ENCODE measurements at regions not wholly inside any gene's neighbourhood (a gene's known extent, or its start where the extent isn't known, plus 50 kb on each side); places are given as distances from the start of the nearest gene placed in this dataset.

DNA sequence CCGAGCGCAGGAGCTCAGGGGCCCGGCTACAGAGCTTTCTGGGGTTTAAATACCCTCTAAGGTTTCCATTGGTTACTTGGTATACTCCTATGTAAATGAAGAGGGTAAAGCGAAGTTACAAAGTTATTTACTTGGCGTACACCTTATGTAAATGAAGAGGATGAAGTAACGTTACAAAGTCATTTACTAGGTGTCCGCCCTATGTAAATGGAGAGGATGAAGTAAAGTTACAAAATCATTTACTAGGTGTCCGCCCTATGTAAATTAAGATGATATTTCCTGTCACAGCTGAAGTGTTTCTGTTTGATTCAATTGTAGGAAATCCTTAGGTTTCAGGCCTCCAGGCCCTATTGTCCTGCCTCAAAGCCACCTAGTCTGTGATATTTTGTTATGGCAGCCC lies 358.2 kb downstream of the MTRR start:
- Histone ChIP-seq H3K36me3 (no peaks in the 10 kb centered on the region), H3K4me1 (peaks cover 0 to 3% (median 0%) of the 10 kb centered on the region in 4 donors), H3K27ac (no peak overlapping the region), H3K4me3 (no peak overlapping the region), H3K27me3 (no peaks in the 10 kb centered on the region), H3K9me3 (no peaks in the 10 kb centered on the region)
- DNase-seq = no peak
- TF ChIP-seq, protein P1, sequence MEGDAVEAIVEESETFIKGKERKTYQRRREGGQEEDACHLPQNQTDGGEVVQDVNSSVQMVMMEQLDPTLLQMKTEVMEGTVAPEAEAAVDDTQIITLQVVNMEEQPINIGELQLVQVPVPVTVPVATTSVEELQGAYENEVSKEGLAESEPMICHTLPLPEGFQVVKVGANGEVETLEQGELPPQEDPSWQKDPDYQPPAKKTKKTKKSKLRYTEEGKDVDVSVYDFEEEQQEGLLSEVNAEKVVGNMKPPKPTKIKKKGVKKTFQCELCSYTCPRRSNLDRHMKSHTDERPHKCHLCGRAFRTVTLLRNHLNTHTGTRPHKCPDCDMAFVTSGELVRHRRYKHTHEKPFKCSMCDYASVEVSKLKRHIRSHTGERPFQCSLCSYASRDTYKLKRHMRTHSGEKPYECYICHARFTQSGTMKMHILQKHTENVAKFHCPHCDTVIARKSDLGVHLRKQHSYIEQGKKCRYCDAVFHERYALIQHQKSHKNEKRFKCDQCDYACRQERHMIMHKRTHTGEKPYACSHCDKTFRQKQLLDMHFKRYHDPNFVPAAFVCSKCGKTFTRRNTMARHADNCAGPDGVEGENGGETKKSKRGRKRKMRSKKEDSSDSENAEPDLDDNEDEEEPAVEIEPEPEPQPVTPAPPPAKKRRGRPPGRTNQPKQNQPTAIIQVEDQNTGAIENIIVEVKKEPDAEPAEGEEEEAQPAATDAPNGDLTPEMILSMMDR (IDR thresholded peaks at IDR 0.05) = no peak
- intact Hi-C loops (cut with DNase I; ENCODE audit: low total_unique reads) = no loop called here

DNA sequence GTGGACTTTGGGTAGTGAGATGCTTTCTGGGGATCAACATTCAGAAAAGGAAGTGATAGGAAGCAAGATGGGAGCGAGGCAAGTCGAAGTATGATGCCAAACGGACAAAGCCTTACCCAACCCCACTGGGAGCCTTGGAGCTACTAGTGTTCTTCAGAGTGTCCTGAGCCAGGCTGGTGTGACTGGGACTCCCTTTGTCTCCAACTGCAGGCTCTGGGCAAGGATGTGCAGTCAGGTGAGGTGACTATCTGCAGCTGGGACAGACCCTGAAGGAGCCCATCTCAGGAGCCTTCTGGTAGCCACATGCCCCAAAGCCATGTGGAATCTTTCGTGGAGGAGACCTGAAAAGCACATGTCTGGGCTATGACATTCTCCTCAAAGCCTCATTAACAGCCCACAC lies 360.6 kb downstream of the MTRR start:
- intact Hi-C loops (cut with DNase I; ENCODE audit: low total_unique reads) = no loop called here
- no peak for DNase-seq
- no peak overlapping the region for H3K27ac ChIP-seq
- TF ChIP-seq, protein P1 (IDR thresholded peaks at IDR 0.05) = no peak
- H3K4me1 ChIP-seq = peaks cover 0 to 3% (median 0%) of the 10 kb centered on the region in 4 donors
- no peaks in the 10 kb centered on the region for H3K36me3 ChIP-seq
- no peaks in the 10 kb centered on the region for H3K9me3 ChIP-seq
- no peaks in the 10 kb centered on the region for H3K27me3 ChIP-seq
- H3K4me3 ChIP-seq = no peak overlapping the region

DNA sequence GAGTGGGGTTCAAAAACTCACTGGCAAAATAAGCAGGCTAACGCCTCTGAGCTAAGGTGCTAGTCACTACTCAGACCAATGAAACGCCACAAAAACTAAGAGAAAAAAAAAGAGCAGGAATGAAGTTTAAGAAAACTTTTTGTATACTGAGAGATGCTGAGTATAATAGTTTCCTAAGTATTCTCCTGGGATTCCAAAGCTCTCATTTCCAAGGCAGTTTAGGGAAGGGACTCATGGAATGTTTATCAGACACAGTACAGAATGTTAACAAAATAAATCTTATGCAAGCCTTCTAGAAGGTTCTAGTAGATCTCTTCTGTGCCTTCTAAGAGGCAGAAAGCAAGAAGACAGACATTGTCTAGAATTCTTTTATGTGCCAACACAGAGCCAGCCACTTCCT lies 361.9 kb downstream of the MTRR start:
- Histone ChIP-seq H3K27me3 (no peaks in the 10 kb centered on the region), H3K4me3 (no peak overlapping the region), H3K4me1 (peaks cover 0 to 3% (median 0%) of the 10 kb centered on the region in 4 donors), H3K27ac (no peak overlapping the region), H3K36me3 (no peaks in the 10 kb centered on the region), H3K9me3 (no peaks in the 10 kb centered on the region)
- no peak for DNase-seq
- intact Hi-C loops (cut with DNase I; ENCODE audit: low total_unique reads) = no loop called here
- TF ChIP-seq, protein P1 (IDR thresholded peaks at IDR 0.05) = no peak

DNA sequence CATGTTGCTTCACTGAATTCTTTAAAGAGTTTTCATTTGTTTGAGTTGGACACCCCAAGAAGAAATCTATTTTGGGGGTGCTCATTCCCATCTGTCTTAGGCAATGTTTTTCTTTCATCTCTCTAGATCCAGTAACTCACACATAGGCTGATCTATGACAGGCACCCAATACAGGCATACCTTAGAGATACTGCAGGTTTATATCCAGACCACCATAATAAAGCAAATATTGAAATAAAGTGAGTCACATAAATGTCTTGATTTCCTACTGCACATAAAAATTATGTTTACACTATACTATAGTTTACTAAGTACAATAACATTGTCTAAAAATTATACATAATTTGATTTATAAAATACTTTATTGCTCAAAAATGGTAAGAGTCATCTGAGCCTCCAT lies 364.5 kb downstream of the MTRR start:
- H3K4me3 ChIP-seq = no peak overlapping the region
- no peaks in the 10 kb centered on the region for H3K27me3 ChIP-seq
- no peak overlapping the region for H3K27ac ChIP-seq
- peaks cover 0 to 3% (median 0%) of the 10 kb centered on the region in 4 donors for H3K4me1 ChIP-seq
- H3K36me3 ChIP-seq = no peaks in the 10 kb centered on the region
- no peak for DNase-seq
- TF ChIP-seq, protein P1 (IDR thresholded peaks at IDR 0.05) = no peak
- intact Hi-C loops (cut with DNase I; ENCODE audit: low total_unique reads) = no loop called here
- H3K9me3 ChIP-seq = no peaks in the 10 kb centered on the region

DNA sequence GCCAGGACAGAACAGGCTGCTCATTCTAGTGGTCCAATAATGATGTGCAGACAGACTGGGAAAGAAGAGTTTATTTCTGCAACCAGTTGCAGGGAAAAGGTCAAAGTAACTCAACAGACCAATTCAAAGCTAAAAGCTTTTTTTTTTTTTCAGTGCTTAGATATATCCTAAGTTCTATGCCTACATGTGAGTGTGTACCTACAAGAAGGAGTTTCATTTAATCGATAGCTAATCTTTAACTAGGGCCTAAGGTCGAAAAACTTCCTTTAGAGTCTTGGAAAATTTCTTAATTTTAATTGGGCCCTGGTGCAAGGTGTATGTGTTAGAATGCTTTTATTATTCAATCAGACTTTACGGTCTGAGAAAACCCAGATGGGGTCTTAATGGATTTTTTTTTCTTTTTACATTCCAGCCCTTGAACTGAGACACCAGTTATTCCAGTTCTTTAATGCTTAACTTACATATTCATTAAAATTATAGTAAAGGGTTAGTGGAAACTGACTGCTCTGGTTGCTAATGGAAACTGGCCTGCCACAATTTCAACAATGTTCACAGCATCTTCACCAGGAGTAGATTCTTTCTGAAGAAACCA lies 365.3 kb downstream of the MTRR start:
- Histone ChIP-seq H3K4me3 (no peak overlapping the region), H3K27ac (no peak overlapping the region), H3K9me3 (no peaks in the 10 kb centered on the region), H3K27me3 (no peaks in the 10 kb centered on the region), H3K4me1 (peaks cover 0 to 3% (median 0%) of the 10 kb centered on the region in 4 donors), H3K36me3 (no peaks in the 10 kb centered on the region)
- DNase-seq = no peak
- intact Hi-C loops (cut with DNase I; ENCODE audit: low total_unique reads) = no loop called here
- TF ChIP-seq, protein P1 (IDR thresholded peaks at IDR 0.05) = no peak

DNA sequence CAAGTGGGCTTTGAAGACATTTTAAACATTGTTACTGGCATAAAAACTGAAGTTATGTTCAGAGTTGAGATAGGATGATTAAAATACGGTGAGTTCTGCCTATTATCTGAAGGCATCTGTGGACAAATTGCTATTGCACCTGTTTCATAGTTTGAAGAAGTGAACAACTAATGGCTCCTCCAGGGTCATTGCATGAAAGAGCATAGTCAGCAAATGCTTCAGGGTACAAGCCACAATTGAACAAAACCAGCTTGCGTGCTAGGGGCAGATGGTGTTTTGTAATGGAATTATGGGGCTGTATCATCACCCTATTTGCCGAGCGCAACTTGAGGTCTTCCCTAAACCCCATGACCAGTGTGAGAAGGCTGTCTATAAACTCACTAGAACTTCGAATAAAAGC lies 369.1 kb downstream of the MTRR start:
- Histone ChIP-seq H3K27me3 (no peaks in the 10 kb centered on the region), H3K9me3 (no peaks in the 10 kb centered on the region), H3K4me1 (peaks cover 0 to 7% (median 0%) of the 10 kb centered on the region in 4 donors), H3K4me3 (no peak overlapping the region), H3K36me3 (no peaks in the 10 kb centered on the region), H3K27ac (no peak overlapping the region)
- TF ChIP-seq, protein P1 (IDR thresholded peaks at IDR 0.05) = no peak
- intact Hi-C loops (cut with DNase I; ENCODE audit: low total_unique reads) = no loop called here
- no peak for DNase-seq

Data from tibial artery (tissue), 4 donors.